HG03354 (cell line): ENCODE measurements at regions not wholly inside any gene's neighbourhood (a gene's known extent, or its start where the extent isn't known, plus 50 kb on each side); places are given as distances from the start of the nearest gene placed in this dataset.

ENCODE experiments used
- ATAC-seq: cut with Tn5 transposase; IDR thresholded peaks from one replicate; pipeline ENCODE4 v1.9.1; 2021; ENCODE audit warnings: mild to moderate bottlenecking; ENCODE audit not compliant: unreplicated experiment, poor library complexity, severe bottlenecking

- no peak for ATAC-seq
These were observed 97.5 kb downstream of the MAFB start for GRCh38 chr20:40591536-40591935.

DNA sequence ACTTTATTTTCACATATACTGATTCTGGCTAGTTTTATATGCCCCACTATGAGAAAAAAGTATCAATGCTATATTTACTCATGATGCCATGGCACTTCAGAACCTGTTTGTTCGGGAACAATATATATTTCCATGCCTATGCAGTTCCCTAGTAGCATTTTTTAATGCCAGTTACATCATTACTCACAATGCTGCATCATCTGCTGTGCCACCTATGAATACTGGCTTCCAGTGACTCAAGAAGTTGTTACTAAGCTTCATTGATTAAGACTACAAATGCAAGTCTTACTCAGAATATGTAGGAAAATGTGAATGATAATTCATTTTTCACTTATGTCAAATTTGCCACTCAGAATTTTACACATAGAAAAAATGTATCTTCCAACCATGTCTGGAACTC lies 97.9 kb downstream of the MAFB start:
- no peak for ATAC-seq

GRCh38 chr20:40589581-40589980 lies 99.5 kb downstream of the MAFB start:
- ATAC-seq: no peak

DNA sequence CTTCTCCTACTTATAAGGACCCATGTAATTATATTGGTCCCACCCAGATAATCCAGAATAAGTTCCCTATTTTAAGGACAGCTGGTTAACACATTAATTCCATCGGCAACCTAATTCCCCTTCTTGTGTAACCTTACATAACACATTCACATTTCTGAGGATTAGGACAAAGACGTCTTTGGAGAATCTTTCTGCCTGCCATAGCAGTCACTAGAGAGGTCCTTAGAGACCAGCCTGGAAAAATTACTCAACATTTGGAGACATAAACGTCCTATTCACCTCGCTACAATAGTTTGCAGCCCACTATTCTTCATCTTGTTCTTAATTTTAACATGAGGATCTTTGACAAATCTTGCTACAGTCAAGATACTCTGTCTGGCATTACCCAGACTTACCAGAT lies 100.1 kb downstream of the MAFB start:
- no peak for ATAC-seq

DNA sequence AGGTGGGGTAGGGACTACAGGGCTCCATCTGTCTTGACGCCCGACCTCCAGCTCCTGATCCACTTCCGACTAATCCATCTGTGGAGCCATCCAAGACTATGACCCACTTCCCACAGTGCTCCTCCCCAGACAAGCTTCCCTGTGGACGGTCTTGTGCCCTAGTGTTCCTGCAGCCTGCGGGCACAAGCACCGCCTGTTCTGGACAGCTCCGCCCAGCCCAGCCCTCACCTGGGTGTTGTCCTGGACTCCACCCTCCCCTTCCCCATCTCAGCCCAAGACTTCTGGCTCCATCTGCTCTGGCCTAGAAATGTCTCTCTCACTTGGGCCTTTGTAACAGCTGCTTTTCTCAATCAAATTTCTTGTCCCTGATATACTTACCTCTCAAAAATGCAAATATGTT lies 102.0 kb downstream of the MAFB start:
- no peak for ATAC-seq

- ATAC-seq: no peak
These were observed 104.8 kb downstream of the MAFB start for GRCh38 chr20:40584130-40584809.

- ATAC-seq: no peak
These were observed 105.4 kb downstream of the MAFB start for GRCh38 chr20:40583636-40584035.

DNA sequence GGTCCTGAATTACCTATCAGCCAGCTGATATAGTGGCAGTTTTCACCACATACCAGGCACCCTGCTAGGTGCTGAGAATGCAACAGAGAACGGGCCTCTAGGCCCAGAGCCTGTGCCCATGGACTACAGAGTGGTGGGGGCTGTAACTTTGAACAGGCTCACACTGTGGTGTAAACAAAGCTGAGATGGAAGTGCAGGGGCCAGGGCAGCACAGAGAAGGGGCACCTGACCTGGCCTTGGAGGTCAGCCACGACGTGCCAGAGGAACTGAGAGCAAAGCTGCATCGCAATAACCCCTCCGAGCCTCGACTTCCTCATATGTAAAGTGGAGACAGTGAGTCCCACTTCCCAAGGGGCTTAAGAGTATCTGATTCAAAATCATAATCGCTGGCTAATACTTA lies 105.8 kb downstream of the MAFB start:
- no peak for ATAC-seq

- no peak for ATAC-seq
These were observed 106.5 kb downstream of the MAFB start for GRCh38 chr20:40582531-40582930.

DNA sequence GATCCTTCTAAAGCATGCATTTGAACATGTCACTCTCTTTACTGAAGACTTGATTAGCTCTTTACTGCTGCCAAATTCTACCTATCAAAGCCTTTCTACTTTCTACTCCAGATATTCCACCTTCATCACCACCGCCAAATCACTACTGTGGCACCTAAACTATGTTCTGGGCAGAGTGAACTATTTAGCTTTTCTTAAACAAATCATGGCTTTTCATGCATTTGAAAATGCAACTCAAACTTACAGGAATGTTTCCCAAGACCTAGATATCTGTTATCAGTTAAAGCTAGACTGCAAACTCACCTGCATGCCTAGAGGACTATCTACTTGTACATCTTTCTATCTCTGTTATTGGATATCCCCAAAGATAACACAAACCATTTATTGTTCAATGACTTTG lies 109.3 kb downstream of the MAFB start:
- no peak for ATAC-seq

- no peak for ATAC-seq
These were observed 110.1 kb downstream of the MAFB start for GRCh38 chr20:40578961-40579360.

- ATAC-seq: no peak
These were observed 113.2 kb downstream of the MAFB start for GRCh38 chr20:40575851-40576250.

DNA sequence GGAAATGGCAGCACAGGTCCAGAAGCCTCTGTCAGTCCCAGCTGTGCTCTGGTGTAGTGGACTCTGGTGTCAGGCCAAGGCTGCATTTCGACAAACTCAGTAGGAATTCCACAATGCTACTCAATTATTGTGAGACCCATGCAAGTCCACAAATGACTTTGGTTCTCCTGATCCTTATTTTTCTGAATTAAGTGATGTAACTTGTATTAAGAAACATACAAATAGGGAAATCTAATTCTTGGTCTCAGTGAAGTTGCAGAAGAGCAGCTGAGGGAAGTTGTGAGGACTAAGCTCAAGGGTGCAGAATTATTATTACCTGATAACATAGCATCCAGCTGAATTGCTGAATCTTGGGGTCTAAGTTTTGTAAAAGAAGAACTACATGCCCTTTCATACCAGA lies 116.8 kb downstream of the MAFB start:
- no peak for ATAC-seq

DNA sequence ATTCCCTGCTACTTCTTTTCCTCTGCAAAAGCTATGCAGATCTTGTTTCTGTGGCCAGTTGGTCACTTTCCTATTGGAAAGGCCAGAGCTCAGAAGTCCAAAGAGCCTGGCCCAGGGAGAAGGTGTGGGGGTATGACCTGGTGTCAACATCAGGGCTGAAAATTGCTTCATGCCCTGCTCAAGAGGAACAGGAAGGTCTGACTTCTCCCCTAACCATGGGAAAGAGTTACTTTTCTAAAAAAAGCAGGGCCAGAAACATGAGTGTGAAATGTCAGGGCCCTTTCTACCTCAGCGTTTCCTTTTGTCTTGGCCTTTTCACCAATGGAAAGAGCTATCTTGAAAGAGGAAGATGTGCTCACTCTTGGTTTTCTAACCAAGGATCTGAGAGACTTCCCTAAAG lies 117.4 kb downstream of the MAFB start:
- ATAC-seq: no peak

DNA sequence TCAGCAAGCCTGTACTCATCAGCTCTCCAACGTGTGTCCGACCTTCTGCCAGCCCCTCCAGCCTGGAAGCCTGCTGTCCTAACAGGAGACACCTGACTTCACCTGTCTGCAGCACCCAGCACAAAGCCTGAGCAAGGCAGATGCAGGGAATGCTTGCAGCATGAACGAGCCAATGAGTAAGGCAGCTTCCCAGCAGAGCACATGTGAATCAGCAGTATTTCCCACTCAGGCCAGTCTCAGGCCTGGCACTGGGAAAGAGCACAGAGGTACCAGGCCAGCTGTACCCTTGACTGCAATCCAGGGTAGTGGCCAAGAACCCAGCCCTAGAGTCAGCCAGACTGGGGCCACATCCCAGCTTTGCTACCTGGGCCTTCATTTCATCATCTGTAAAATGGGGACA lies 120.8 kb downstream of the MAFB start:
- ATAC-seq: no peak

DNA sequence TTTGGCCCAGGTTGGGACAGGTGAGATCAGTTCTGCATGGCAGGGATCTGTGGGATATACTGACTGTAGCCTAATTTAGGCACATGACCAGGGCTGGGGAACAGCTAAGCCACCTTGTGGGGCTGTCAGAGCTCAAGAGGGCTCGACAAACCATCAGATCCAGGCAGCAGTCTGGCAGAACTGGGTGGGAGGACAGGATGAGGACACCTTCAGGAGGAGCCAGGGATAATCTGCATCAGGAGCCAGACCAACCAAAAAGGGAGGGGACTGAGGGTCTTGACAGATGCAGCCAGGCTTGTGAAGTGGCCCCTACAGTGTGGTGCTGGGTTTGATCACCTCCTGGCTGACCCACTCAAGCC lies 123.4 kb downstream of the MAFB start:
- no peak for ATAC-seq

- no peak for ATAC-seq
These were observed 123.9 kb downstream of the MAFB start for GRCh38 chr20:40565001-40565681.

- ATAC-seq: no peak
These were observed 125.6 kb downstream of the MAFB start for GRCh38 chr20:40563296-40563950.

DNA sequence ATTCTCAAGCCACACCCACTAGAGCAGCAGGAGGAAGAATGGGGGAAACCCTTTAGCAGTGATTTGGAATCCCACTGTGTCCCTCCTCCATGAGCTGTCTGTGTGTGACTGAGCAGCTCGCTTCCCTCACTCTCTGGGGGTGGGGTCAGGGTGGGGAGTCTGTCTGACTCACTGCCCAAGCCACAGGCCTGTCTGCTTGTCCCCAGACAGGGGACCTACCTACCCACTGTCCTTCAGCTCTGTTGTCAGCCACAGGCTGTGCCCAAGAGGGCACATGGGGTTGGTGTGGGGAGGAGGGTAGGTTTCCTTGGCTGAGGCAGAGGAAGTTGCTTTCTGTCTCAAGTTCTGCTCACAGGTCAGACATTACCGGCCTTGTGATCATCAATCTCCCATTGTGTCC lies 127.0 kb downstream of the MAFB start:
- no peak for ATAC-seq

- ATAC-seq: no peak
These were observed 127.8 kb downstream of the MAFB start for GRCh38 chr20:40561187-40561586.

GRCh38 chr20:40558212-40558611 lies 130.8 kb downstream of the MAFB start:
- ATAC-seq: no peak
